ENCODE measurements at regions not wholly inside any gene's neighbourhood (a gene's known extent, or its start where the extent isn't known, plus 50 kb on each side); places are given as distances from the start of the nearest gene placed in this dataset.
"Not testable (repeated sequence)": the region's sequence is repeated elsewhere in the genome, so short reads cannot be mapped to it uniquely, and the experiment has no call there.

DNA sequence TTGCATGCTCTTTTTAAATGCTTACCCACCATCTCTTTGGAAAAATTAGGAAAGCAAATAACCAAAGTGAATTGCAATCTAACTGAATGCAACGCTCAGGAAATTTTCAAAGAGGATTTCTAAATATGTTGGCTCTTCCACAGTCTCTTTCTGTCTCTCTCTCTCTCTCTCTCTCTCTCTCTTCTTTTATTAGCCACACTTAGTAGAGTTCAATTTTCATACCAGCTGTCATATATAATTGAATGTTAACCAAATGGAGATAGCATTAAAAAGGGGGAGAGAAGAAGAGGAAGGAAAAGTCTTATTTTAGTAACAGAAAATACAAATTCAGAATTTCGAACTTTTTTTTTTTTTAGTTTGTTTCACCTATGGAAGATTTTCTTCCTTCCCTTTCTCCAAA lies 235.9 kb upstream of the GBE1 start:
- no peak overlapping the region for H3K4me3 ChIP-seq
- DNase-seq, result no peak
- TF ChIP-seq, protein P1, sequence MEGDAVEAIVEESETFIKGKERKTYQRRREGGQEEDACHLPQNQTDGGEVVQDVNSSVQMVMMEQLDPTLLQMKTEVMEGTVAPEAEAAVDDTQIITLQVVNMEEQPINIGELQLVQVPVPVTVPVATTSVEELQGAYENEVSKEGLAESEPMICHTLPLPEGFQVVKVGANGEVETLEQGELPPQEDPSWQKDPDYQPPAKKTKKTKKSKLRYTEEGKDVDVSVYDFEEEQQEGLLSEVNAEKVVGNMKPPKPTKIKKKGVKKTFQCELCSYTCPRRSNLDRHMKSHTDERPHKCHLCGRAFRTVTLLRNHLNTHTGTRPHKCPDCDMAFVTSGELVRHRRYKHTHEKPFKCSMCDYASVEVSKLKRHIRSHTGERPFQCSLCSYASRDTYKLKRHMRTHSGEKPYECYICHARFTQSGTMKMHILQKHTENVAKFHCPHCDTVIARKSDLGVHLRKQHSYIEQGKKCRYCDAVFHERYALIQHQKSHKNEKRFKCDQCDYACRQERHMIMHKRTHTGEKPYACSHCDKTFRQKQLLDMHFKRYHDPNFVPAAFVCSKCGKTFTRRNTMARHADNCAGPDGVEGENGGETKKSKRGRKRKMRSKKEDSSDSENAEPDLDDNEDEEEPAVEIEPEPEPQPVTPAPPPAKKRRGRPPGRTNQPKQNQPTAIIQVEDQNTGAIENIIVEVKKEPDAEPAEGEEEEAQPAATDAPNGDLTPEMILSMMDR (IDR thresholded peaks at IDR 0.05), result no peak
- TF ChIP-seq POLR2A (IDR thresholded peaks at IDR 0.05), result no peak

DNA sequence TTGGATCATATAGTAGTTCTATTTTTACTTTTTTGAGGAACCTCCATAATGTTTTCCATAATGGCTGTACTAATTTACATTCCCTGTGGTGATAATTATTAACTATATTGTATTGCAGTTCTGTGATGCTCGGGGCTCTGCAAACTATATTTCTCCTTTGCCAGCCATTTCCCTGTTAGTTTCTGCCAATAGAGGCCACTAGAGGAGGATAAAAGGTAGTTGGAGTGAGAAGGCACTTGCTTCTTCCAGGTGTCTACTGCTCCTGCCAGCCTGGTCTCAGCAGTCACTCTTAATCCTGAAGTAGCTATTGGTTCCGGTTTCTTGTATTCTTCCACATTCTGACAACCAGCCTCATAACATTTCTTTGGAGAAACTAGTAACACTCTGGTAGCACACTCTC lies 233.9 kb upstream of the GBE1 start:
- intact Hi-C loops (cut with DNase I), result no loop called here
- DNase-seq, result no peak
- H3K27ac ChIP-seq, result no peak overlapping the region
- no peaks in the 10 kb centered on the region for H3K4me1 ChIP-seq
- TF ChIP-seq, protein P1 (IDR thresholded peaks at IDR 0.05), result peak in 1 of 6 experiments; percentile 20
- TF ChIP-seq POLR2A (IDR thresholded peaks at IDR 0.05), result no peak
- no peak overlapping the region for H3K4me3 ChIP-seq
- H3K27me3 ChIP-seq, result no peaks in the 10 kb centered on the region
- WGBS, 2 donors, result 59 to 66% methylated on average over 2 of the region's 2 CpGs
- H3K9me3 ChIP-seq, result no peaks in the 10 kb centered on the region
- no peaks in the 10 kb centered on the region for H3K36me3 ChIP-seq

More for the DNA sequence above, 235.9 kb upstream of the GBE1 start:
- WGBS, 2 donors, result 56 to 80% methylated on average over 2 of the region's 2 CpGs
- no peaks in the 10 kb centered on the region for H3K36me3 ChIP-seq
- H3K27me3 ChIP-seq, result no peaks in the 10 kb centered on the region
- no peaks in the 10 kb centered on the region for H3K4me1 ChIP-seq
- H3K9me3 ChIP-seq, result no peaks in the 10 kb centered on the region
- H3K27ac ChIP-seq, result no peak overlapping the region
- intact Hi-C loops (cut with DNase I), result no loop called here

DNA sequence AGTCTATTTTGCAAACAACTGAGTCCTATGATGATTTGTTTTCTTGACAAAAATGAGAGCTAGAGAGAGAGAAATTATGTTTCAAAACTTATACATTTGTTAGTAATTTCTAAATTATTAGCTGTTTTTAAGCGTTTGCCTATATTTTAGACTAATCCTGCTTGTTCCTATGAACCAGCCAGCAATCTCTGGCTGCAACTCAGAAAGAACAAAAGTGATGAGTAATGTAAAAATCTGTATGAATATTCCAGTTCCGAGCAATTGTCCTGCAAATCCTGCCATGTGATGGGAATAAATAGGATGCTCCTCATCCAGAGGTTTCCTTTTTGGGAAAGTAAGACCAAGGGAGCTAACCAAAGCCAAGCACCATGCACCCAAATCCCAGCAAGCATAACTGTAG lies 228.3 kb upstream of the GBE1 start:
- no peak for DNase-seq
- Histone ChIP-seq H3K36me3 (no peaks in the 10 kb centered on the region), H3K27ac (no peak overlapping the region), H3K4me1 (no peaks in the 10 kb centered on the region), H3K4me3 (no peak overlapping the region), H3K9me3 (no peaks in the 10 kb centered on the region), H3K27me3 (no peaks in the 10 kb centered on the region)
- TF ChIP-seq, protein P1 (IDR thresholded peaks at IDR 0.05), result no peak
- no peak for TF ChIP-seq POLR2A (IDR thresholded peaks at IDR 0.05)
- 66 to 76% methylated on average over 2 of the region's 2 CpGs for WGBS, 2 donors
- intact Hi-C loops (cut with DNase I), result no loop called here

DNA sequence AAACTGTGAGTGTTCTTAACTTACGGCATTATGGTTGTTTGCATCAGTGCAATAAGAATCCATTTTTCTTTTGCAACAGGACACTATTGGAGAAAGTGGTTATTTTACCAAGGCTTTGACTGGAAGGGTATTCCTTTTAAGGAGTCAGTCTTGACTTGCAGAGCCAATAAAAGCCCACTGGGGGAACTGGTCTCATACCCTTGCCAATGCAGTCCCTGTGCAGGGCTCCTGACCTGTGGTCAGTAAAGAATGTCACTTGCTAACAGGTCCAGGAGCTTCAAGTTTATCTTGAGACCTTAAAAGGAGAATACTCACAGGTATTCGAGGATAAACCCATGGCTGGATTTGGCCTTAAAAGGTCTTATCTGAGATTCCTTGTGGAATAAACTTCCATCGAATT lies 227.8 kb upstream of the GBE1 start:
- H3K27ac ChIP-seq, result no peak overlapping the region
- H3K4me3 ChIP-seq, result no peak overlapping the region
- H3K27me3 ChIP-seq, result no peaks in the 10 kb centered on the region
- intact Hi-C loops (cut with DNase I), result no loop called here
- no peaks in the 10 kb centered on the region for H3K4me1 ChIP-seq
- H3K9me3 ChIP-seq, result no peaks in the 10 kb centered on the region
- H3K36me3 ChIP-seq, result no peaks in the 10 kb centered on the region
- no peak for DNase-seq
- 71 to 86% methylated on average over 3 of the region's 3 CpGs for WGBS, 2 donors
- TF ChIP-seq POLR2A (IDR thresholded peaks at IDR 0.05), result no peak
- TF ChIP-seq, protein P1 (IDR thresholded peaks at IDR 0.05), result no peak

DNA sequence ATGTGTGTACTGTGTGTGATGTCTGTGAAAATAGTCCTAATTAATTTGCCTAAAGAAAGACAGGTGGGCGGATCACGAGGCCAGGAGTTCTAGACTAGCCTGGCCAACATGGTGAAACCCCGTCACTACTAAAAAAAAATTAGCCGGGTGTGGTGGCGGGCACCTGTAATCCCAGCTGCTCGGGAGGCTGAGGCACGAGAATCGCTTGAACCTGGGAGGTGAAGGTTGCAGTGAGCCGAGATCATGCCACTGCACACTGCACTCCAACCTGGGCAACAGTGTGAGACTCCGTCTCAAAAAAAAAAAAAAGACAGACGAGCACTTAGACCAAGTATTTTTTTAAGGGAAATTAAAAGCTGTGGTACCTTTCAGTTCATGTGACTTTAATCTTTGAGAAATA lies 226.0 kb upstream of the GBE1 start:
- H3K4me1 ChIP-seq; intact Hi-C loops (cut with DNase I); H3K4me3 ChIP-seq; H3K36me3 ChIP-seq; H3K9me3 ChIP-seq; H3K27me3 ChIP-seq; H3K27ac ChIP-seq; DNase-seq: not testable (repeated sequence)
- 88 to 95% methylated on average over 8 of the region's 11 CpGs for WGBS, 2 donors

DNA sequence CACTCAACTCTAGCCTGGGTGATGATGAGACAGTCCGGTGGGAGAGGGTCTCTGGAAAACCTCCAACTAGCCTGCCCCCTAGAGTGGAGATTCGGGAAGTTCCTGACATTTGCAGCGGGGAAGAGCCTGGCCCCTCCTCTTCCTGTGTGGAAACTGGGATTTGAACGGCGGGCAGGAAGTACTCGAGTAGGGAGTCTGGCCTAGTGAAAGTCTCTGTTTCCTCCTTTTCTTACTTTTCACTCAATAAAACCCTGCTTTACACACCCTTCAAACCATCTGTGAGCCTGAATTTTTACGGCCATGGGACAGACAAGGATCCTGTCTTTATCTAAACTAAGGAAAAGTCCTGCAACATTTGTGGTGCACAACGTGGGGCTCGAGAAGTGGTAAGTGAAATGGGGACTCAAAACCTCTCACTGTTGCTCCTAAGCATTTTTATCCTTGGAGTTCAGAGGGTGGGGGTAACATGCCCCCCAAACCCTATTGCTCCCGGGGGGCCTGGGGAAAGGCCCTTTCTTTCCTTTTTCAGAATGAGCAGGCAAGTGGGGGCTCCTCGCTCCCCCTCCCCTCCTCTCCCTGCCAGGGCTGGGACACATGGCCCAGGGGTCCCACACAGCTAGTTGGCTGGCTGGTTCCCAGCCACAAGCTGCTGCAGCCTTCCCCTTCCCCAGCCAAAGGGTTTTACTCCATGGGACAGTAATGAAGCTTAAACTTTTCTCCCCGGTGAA lies 224.7 kb upstream of the GBE1 start:
- no peaks in the 10 kb centered on the region for H3K36me3 ChIP-seq
- DNase-seq, result no peak
- no peaks in the 10 kb centered on the region for H3K27me3 ChIP-seq
- intact Hi-C loops (cut with DNase I), result no loop called here
- TF ChIP-seq, protein P1 (IDR thresholded peaks at IDR 0.05), result no peak
- no peak for TF ChIP-seq POLR2A (IDR thresholded peaks at IDR 0.05)
- peaks cover 0 to 4% (median 0%) of the 10 kb centered on the region in 3 donors for H3K4me1 ChIP-seq
- H3K9me3 ChIP-seq, result no peaks in the 10 kb centered on the region
- no peak overlapping the region for H3K27ac ChIP-seq
- 81 to 90% methylated on average over 9 of the region's 12 CpGs for WGBS, 2 donors
- H3K4me3 ChIP-seq, result no peak overlapping the region
